UCSD-AML1 (cell line): ENCODE measurements at regions not wholly inside any gene's neighbourhood (a gene's known extent, or its start where the extent isn't known, plus 50 kb on each side); places are given as distances from the start of the nearest gene placed in this dataset.
"Not testable (repeated sequence)": the region's sequence is repeated elsewhere in the genome, so short reads cannot be mapped to it uniquely, and the experiment has no call there.

Source experiments
- DNase-seq: peaks from one replicate; lab custom pipeline; 2025; ENCODE audit not compliant: unreplicated experiment; lab: John Stamatoyannopoulos, UW

DNA sequence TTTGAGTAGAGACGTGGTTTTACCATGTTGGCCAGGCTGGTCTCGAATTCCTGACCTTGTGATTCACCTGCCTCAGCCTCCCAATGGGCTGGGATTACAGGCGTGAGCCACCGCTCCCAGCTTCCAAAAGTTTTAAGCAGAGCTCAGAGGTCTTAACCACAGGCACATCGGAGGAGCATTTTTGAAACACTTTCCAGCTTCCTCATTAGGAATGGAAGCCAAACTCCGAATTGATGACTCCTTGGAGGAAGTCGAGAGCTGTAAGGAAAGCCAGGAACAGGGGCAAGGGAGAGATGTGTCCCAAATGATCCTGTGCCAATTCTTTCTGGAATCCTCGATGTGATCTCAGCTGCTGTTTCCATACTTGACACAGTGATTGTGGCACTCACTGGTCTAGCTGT is 56.2 kb upstream of the CCZ1B start:
- DNase-seq: not testable (repeated sequence)

DNA sequence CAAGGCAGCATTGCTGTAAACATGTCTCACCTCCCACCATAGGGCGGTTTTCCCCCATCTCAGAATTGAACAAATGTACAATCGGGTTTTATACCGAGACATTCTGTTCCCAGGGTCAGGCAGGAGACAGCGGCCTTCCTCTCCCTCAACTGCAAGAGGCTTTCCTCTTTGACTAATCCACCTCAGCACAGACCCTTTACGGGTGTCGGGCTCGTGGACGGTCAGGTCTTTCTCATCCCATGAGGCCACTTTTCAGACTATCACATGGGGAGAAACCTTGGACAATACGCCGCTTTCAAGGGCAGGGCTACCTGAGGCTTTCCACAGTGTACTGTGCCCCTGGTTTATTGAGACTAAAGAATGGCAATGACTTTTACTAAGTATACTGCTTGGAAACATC is 57.7 kb upstream of the CCZ1B start:
- DNase-seq: not testable (repeated sequence)

- no peak for DNase-seq
These were observed 60.1 kb upstream of the CCZ1B start for GRCh38 chr7:6886198-6886597.

- not testable (repeated sequence) for DNase-seq
These were observed 62.4 kb upstream of the CCZ1B start for GRCh38 chr7:6888267-6889045.

DNA sequence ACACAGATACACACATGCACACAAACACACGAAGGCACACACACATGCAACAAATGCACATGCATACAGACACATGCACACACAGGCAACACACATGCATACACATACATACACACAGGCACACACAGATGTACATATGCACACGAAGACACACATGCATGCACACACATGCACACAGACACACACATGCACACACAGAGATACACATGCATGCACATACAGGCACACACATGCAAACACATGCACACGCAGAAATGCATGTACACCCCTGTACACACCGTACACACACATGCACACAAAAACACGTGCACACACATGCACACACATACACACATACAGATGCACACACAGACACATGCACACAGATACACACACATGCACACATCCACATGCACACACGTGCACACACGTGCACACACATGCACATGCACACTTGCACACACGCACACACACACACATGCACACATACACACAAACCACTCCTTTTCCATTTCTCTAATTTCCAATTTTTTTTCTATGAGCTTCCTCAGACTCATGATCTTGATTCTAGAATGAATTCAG is 63.3 kb upstream of the CCZ1B start:
- no peak for DNase-seq

DNA sequence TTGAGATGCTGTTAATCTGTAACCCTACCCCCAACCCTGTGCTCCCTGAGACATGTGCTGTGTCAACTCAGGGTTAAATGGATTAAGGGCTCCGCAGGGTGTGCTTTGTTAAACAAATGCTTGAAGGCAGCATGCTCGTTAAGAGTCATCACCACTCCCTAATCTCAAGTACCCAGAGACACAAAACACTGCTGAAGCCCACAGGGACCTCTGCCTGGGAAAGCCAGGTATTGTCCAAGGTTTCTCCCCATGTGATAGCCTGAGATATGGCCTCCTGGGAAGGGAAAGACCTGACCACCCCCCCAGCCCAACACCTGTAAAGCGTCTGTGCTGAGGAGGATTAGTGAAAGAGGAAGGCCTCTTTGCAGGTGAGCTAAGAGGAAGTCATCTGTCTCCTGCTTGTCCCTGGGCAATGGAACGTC is 76.0 kb upstream of the CCZ1B start:
- DNase-seq: not testable (repeated sequence)

- DNase-seq: not testable (repeated sequence)
These were observed 77.2 kb upstream of the CCZ1B start for GRCh38 chr7:6903289-6903688.

GRCh38 chr7:6903792-6904191 is 77.7 kb upstream of the CCZ1B start:
- not testable (repeated sequence) for DNase-seq

GRCh38 chr7:6917258-6917657 is 91.2 kb upstream of the CCZ1B start:
- no peak for DNase-seq

GRCh38 chr7:6919169-6919568 is 93.1 kb upstream of the CCZ1B start:
- DNase-seq: not testable (repeated sequence)

- not testable (repeated sequence) for DNase-seq
These were observed 98.4 kb upstream of the CCZ1B start for GRCh38 chr7:6924523-6924922.

DNA sequence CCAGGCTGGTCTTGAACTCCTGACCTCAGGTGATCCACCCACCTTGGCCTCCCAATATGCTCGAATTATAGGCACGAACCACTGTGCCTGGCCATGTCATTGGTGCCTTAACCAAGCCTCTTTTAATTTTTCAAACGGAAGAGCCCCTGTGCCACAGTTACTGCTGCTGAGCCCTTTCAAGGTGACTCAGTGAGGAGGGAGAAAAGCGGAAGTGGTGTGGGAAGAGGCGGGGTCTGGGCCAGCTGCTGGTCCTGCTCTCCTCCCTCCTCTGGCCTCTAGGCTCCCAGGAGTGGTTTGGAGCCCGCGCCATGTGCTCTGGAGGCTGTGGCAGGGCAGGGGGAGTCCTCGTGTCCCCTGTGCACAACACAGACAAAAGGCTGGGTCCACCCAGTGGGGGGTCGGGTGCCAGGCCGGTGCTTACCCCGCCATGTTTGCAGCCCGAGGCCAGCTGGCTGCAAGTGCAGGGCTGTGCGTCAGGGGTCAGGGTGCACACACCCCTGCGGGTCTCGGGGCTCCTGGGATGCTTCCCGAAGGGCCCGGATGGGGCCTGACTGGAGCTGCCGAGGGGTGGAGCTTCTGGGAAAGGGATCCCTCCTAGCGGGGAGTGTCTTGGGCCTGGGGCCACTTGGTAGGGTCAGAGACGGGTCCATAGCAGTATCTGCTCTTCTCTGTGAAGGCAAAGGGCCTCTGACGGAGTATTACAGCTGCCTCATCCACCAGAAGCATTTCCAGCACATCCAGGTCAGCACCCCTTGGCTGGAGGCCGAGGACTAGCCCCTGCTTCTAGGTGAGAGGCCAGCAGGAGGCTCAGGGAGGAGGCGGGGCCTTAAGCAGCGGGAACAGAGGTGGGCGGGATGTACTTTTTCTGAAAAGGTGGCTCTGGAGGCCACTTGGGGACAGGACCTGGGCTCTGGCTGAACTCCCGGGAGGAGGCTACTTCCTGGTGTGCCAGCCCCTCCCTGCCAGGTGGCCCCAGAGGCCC is 100.4 kb upstream of the CCZ1B start:
- DNase-seq: not testable (repeated sequence)

GRCh38 chr7:6927643-6928042 is 101.6 kb upstream of the CCZ1B start:
- DNase-seq: not testable (repeated sequence)

GRCh38 chr7:6929588-6929987 is 103.5 kb upstream of the CCZ1B start:
- not testable (repeated sequence) for DNase-seq

GRCh38 chr7:6930081-6930635 is 104.1 kb upstream of the CCZ1B start:
- DNase-seq: not testable (repeated sequence)

GRCh38 chr7:6930787-6931186 is 104.7 kb upstream of the CCZ1B start:
- DNase-seq: peak; percentile 7

DNA sequence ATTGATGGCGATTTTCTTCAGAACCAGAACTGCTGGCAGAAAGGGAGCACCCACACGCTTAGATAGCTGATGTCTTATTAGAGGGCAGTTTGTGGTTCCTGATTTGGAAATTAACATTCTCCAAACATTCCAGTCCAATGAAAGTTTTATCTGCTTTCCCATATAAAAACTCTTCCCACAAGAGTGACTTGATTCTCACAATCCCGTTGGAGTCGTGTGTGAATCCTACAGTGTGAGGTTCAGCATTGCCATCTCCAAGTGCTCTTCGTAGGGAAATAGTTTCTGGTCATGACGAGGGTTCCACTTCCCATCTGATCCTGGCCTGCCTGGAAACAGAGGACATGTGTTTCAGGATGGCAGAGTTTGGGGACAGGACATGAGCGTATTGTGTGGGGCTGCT is 105.4 kb upstream of the CCZ1B start:
- not testable (repeated sequence) for DNase-seq

GRCh38 chr7:6933954-6934632 is 108.0 kb upstream of the CCZ1B start:
- DNase-seq: not testable (repeated sequence)

DNA sequence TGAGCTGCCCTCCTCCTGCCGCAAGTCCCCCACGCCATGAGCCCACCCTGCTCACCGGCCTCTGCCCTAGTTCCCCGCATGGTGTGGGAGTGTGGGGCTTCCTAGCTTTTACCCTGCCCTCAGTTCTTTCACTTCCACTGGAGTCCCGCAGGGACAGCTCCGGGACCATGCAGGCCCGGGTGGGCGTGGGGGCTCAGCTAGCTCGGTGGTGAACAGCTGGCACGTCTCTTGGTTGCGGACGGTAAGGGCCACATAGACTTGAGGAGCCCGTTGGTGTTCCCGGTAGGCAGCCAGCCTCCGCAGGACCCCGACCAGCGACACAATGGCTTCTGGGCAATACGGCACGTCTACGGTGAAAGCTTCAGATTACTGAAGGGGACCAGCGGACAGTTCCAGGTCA is 108.9 kb upstream of the CCZ1B start:
- DNase-seq: no peak

DNA sequence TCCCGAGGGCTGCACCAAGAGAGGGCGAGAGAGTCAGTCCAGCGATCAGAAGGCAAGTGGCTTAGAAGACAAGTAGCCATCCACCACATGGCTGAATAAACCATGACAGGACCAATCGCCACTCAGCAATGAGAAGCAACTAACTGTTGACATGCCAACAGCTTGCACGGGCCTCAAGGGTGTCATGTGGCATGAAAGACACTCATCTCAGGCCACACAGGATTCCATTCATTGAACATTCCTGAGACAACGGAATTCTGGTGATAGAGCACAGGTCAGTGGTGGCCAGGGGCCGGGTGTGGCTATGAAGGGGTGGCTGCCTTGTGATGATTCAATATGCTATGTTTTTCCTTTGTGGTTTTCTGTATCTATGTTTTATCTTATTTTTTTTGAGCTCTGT is 110.6 kb upstream of the CCZ1B start:
- not testable (repeated sequence) for DNase-seq
